GM21423 (cell line): ENCODE measurements at regions not wholly inside any gene's neighbourhood (a gene's known extent, or its start where the extent isn't known, plus 50 kb on each side); places are given as distances from the start of the nearest gene placed in this dataset.

Experiments
- ATAC-seq: cut with Tn5 transposase; IDR thresholded peaks from one replicate; pipeline ENCODE4 v1.9.1; 2021; ENCODE audit warnings: mild to moderate bottlenecking, moderate library complexity; ENCODE audit not compliant: unreplicated experiment

DNA sequence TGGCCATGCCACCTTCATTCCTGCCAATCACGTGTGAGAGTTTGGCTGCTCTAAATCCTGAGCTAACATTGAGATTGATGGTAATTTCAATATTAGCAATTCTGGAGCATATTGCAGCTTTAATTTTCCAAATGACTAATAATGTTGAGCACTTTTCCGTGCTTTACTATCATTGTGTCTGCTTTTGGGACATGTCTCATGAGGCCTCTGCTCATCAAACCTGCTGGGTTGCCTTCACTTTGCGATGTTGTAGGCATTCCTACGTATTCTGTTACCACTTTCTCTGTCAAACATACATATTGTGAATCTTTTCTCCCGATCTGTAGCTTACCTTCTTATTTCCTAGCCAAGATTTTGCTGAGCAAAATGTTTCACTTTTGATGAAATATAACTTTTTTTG lies 466.6 kb downstream of the GALR1 start:
- ATAC-seq = no peak

DNA sequence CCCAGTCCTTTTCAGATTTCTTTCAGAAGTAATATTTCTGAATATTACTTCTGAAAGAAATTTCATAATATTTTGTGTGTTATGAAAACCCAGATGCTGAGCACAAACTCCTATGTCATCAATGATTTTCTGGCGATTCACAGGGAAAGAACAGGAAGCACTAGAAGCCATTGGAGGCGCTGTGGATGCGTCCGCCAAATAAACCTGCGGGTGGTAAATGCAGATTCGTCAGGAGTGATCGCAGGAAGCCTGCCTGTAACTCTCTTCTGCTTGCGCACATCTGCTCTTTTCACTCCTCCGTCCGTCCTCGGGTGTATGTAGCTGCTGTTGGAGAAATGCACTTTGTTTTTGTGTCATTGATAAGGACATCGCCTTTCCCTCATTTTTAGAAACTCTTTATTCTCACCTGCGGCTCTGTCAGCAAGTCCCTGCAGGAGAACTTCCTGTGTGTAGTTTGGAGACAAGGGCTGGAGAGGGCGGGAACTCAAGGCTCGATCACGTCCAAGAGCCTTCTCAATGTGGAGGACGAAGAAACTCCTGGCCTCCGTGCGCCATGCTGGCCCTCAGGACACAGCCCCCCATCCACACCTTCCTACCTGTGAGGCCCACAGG lies 483.8 kb downstream of the GALR1 start:
- no peak for ATAC-seq

GRCh38 chr18:77736842-77737241 lies 487.2 kb downstream of the GALR1 start:
- ATAC-seq = no peak

- no peak for ATAC-seq
These were observed 487.8 kb downstream of the GALR1 start for GRCh38 chr18:77737405-77737804.

GRCh38 chr18:77749089-77749488 lies 499.4 kb downstream of the GALR1 start:
- ATAC-seq = no peak

DNA sequence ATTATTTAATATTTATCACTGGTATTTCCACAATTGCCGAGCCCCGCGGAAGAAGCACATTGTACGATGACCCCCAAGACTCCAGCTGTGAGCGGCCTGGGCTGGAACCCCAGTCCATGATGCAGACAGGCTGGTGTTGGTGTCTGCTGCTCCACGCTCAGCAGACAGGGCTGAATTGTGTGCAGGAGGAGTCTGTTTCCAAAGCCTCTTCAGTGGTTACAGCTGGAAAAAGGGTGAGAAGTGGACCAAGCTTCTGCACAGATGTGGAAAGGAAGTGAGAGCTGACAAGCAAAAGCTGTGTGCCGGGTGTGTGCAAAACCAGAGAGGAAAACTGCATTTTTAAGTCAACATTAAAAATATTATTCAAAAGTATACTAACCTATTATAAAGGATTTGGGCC lies 500.4 kb downstream of the GALR1 start:
- no peak for ATAC-seq

DNA sequence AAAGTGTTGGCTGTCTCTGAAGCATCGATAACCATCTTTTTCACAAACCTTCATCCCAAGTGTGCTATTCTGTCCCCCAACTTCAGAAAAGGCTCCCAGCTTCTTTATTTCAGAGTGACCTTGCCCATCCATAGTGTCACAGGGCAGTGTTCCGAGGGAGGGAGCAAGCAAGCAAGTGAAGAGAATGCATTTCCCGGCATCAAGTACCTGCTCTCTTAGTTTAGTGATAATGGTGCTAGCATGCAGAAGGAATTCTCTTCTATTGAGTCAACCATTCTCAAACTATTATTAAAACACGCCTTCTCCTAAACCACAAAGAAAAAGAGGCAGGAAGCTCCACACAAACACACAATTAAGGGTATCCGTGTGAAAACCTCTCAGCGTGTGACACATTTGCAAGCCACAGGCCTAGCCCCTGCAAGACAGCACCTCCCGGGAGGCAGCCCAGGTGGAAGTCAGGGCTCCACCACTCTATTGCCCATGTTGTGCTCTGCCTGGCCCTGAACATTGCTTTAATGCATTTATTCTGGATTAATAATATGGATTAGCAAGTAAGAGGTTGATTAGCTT lies 504.9 kb downstream of the GALR1 start:
- ATAC-seq = no peak

GRCh38 chr18:77755187-77755586 lies 505.5 kb downstream of the GALR1 start:
- ATAC-seq = no peak

GRCh38 chr18:77761332-77761731 lies 511.7 kb downstream of the GALR1 start:
- ATAC-seq = no peak

DNA sequence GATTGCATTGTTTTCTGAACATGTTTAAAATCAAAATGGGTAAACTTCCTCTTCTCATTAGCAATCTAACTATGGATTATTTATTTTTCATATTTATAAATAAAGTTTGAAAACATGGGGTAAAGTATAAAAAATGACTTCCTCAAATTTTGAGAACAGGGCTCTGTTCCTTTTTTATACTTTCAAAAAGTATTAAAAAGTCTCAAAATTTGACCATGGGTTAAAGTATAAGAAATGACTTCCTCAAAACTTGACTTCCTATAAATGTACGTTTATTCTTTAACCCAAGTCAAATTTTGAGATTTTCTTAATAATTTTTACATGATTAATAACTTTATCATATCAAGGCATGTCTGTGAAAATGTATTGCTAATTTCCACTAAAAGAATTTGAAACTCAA lies 512.4 kb downstream of the GALR1 start:
- no peak for ATAC-seq

DNA sequence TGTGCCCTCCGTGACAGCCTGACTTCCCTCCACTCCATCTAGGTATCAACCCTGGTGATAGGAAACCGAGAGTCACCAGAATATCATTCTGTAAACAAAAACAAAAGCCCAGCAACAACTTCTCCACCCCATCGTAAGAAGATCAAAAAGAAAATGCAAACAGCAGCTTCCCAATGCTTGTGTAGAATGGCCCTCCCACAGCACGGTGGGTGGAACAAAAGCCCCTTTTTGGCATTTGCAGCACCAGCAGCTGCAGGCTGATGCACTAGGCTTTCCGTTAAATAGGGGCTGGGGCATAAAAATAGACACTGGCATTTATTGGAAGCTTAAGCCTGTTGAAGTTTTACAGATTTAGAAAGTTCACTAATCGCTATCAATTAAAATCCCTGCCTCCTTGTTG lies 513.0 kb downstream of the GALR1 start:
- ATAC-seq = no peak

DNA sequence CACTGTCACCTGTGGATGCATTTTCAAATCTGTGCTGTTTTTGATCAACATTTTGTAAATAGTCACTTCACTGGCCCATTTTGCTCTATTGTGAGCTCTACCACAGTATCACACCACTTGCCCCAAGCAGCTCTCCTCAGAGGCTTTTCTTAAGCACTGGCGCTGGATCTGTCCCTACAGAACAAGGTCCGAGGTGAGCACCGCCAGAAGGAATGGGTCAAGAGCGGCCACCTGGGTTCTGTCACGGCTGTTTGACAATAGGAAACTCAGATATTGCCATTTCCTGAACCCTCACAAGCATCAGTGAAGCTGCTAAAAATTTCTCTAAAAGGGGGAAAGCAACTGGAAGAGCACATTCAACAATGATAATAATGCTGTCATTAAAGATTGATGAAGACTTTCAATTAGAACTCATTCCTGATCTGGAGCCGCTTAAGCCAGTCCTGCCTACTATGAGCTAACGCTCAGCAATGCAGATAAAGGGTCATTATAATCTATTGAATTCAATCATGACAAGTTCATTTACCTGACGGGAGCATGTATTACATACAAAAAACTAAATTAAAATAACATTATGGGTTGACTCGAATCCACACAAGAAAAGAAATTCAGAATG lies 514.0 kb downstream of the GALR1 start:
- no peak for ATAC-seq

- no peak for ATAC-seq
These were observed 515.8 kb downstream of the GALR1 start for GRCh38 chr18:77765468-77765867.

- no peak for ATAC-seq
These were observed 516.8 kb downstream of the GALR1 start for GRCh38 chr18:77766421-77766820.

GRCh38 chr18:77772177-77772576 lies 522.5 kb downstream of the GALR1 start:
- ATAC-seq = no peak

GRCh38 chr18:77776104-77776503 lies 526.5 kb downstream of the GALR1 start:
- no peak for ATAC-seq

- no peak for ATAC-seq
These were observed 527.5 kb downstream of the GALR1 start for GRCh38 chr18:77777163-77777562.

DNA sequence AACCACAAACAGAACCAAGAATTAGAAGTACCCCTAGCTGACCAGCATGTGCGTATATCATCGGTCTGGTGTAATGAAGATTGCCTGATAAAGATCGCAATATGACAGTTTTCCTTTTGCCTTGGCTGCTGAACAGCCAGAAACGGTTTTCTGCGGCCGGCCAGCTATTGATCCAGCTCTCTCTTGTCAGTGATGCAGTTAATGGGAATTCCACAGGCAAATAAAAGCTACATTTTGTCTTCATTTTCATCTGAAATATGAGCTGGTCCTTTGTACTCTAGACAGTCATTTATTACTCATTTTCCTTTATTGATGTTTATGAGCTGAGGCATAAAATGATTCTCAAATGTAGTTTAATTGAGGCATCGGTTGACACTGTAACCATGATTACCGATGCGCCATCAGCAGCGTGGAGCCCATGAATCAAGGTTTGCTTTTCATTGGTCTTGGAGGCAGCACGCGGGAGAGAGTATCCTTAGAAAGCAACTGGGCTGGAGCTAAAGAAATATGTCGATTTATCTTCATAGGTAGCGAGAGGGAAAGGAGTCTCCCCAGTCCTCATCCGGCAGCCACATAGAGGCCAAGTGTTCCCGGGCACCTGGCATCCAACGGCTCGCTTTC lies 535.2 kb downstream of the GALR1 start:
- ATAC-seq = no peak

GRCh38 chr18:77785415-77785975 lies 535.8 kb downstream of the GALR1 start:
- no peak for ATAC-seq

DNA sequence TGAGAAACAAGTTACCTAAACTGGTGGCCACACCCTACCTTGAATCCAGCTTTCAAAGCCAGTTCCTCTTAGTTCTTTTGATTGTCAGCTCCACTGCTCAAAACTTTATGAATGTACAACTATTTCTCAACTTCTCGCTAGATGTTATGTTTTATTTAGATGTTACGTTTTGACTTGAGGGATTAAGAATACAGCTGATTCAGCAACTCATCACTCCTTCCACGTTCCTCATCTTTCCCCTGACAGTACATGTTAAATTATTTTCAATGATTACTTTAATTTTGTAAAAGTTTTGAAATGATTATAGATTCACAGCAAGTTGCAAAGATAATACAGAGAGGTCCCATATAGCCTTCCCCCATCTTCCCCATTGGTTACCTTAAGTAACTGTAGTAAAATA lies 553.4 kb downstream of the GALR1 start:
- no peak for ATAC-seq

DNA sequence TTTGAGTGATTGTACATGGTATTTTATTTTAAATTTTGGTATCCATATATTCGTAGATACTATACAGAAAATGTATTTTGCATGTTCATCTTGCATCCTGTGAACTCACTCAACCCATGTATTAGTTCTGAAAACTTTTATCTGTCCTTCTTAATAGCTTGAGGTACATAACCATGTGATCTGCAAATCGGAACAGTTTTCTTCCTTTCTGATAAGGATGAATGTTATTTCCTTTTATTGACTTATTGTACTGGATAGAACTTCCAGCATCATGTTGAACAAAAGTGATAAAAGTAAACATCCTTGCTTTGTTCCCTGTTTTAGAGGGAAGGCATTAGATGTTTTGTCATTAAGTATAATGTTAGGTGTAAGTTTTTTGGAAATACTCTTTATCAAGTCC lies 554.7 kb downstream of the GALR1 start:
- ATAC-seq = no peak

DNA sequence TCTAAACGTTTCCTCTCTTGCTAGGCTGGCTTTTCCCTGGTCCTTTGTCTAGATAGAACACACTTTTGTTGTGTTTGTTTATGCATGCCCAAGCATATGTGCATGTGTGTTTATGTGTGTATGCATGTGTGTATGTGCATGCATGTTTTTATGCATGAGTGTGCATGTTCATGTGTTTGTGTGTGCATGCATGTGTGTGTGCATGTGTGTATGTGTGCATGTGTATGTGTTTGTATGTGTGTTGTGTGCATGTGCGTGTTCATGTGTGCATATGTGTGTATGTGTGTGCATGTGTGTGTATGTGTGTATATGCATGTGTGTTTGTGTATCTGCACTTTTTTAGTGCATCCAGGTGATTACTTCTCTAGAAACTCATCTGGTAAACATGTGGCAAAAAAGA lies 558.0 kb downstream of the GALR1 start:
- ATAC-seq = no peak
